ENCODE measurements at regions not wholly inside any gene's neighbourhood (a gene's known extent, or its start where the extent isn't known, plus 50 kb on each side); places are given as distances from the start of the nearest gene placed in this dataset.

DNA sequence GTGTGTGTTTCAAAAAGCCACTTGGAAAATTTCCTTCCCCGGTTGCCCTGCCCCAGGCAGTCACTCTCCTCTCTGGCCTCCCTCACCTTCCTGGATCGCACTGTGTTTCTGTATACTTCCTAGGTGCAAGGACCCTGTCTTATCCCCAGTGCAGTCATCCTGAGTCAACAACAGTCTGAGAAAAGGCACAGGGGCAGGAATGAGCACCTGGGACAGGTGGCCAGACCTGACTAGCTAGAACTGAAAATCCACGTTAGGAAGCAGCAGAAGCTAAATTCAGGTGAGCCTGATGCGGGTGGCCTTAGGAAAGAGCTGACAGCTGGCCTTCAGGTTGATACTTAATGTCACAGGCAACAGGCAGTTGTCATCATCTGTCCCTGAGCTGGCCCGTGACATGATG is 62.9 kb upstream of the VGLL4 start:
- TF ChIP-seq, protein P1, sequence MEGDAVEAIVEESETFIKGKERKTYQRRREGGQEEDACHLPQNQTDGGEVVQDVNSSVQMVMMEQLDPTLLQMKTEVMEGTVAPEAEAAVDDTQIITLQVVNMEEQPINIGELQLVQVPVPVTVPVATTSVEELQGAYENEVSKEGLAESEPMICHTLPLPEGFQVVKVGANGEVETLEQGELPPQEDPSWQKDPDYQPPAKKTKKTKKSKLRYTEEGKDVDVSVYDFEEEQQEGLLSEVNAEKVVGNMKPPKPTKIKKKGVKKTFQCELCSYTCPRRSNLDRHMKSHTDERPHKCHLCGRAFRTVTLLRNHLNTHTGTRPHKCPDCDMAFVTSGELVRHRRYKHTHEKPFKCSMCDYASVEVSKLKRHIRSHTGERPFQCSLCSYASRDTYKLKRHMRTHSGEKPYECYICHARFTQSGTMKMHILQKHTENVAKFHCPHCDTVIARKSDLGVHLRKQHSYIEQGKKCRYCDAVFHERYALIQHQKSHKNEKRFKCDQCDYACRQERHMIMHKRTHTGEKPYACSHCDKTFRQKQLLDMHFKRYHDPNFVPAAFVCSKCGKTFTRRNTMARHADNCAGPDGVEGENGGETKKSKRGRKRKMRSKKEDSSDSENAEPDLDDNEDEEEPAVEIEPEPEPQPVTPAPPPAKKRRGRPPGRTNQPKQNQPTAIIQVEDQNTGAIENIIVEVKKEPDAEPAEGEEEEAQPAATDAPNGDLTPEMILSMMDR (IDR thresholded peaks at IDR 0.05) = no peak
- TF ChIP-seq POLR2AphosphoS5 (IDR thresholded peaks at IDR 0.05) = no peak
